Activated CD8-positive, alpha-beta T cell treated with anti-CD3 and anti-CD28 coated beads for 36 hours (primary cell): ENCODE measurements at regions not wholly inside any gene's neighbourhood (a gene's known extent, or its start where the extent isn't known, plus 50 kb on each side); places are given as distances from the start of the nearest gene placed in this dataset.
A peak's percentile ranks its signal among the peaks of the same experiment; 100 is the strongest.

ENCODE experiments used
- ATAC-seq: fragments of 200-7000 bp; cut with Tn5 transposase; one replicate; pipeline ENCODE4 v1.10.0; 2021; ENCODE audit warnings: mild to moderate bottlenecking, moderate library complexity
- CTCF ChIA-PET: fragments of 350-600 bp; sonication (Branson Sonifier 250); formaldehyde crosslinking; loops from one replicate; lab custom pipeline; 2021; ENCODE audit warnings: antibody characterized with exemption; lab: Charles Lee
- POLR2A ChIA-PET: fragments of 350-600 bp; sonication (Branson Sonifier 250); formaldehyde crosslinking; loops from one replicate; lab custom pipeline; 2021; ENCODE audit warnings: antibody characterized with exemption; lab: Charles Lee
- DNase-seq: peaks from one replicate; pipeline ENCODE4 v3.0.0-alpha.2; 2020
- H3K27ac Mint-ChIP-seq: one replicate; pipeline ENCODE4 v1.8.0; 2021; ENCODE audit warnings: mild to moderate bottlenecking, mixed read lengths
- H3K27me3 Mint-ChIP-seq: one replicate; pipeline ENCODE4 v1.8.0; 2021; ENCODE audit warnings: mixed read lengths
- H3K36me3 Mint-ChIP-seq: one replicate; pipeline ENCODE4 v1.8.0; 2021; ENCODE audit warnings: low read depth, mixed read lengths
- H3K4me1 Mint-ChIP-seq: one replicate; pipeline ENCODE4 v1.8.0; 2021; ENCODE audit warnings: low read depth, mixed read lengths
- H3K4me3 Mint-ChIP-seq: one replicate; pipeline ENCODE4 v1.8.0; 2021; ENCODE audit warnings: mild to moderate bottlenecking, moderate library complexity, mixed read lengths
- H3K9me3 Mint-ChIP-seq: one replicate; pipeline ENCODE4 v1.8.0; 2021; ENCODE audit warnings: mixed read lengths
- intact Hi-C: fragments of 100-400 bp; cut with micrococcal nuclease; formaldehyde crosslinking; loops from one replicate; pipeline ENCODE4 v1.10.0; 2022
- TF ChIP-seq, protein P1 (sequence below): fragments of 200-600 bp; IDR thresholded peaks from one replicate; pipeline ENCODE4 v1.8.0; 2022; ENCODE audit warnings: antibody characterized with exemption, mild to moderate bottlenecking

DNA sequence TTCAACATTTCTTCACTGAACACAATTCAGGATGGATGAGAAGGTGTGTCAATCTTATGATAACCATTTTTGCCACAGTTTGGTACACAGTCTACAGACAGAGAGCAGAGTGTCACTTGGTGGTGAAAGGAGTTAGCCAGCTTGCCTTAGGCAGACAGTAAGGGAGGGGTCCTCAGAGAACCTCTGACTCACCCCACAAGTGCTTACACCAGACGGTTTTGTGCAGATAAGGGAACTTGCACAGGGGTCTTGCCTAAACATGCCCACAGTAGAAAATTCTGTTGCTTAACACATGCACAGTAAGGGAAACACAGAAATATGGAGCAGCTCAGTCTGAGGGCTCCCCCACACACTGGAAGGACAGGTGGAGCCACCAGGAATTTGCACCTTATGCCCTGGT lies 204.5 kb upstream of the CDH8 start:
- H3K9me3 Mint-ChIP-seq: peaks cover 9% of the 10 kb centered on the region
- H3K27ac Mint-ChIP-seq: no peak overlapping the region
- no peaks in the 10 kb centered on the region for H3K27me3 Mint-ChIP-seq
- H3K4me1 Mint-ChIP-seq: no peaks in the 10 kb centered on the region
- no peaks in the 10 kb centered on the region for H3K36me3 Mint-ChIP-seq
- POLR2A ChIA-PET: no interaction called here
- no peak overlapping the region for H3K4me3 Mint-ChIP-seq
- intact Hi-C loops: no loop called here
- no peak for DNase-seq
- CTCF ChIA-PET: no interaction called here
- TF ChIP-seq, protein P1, sequence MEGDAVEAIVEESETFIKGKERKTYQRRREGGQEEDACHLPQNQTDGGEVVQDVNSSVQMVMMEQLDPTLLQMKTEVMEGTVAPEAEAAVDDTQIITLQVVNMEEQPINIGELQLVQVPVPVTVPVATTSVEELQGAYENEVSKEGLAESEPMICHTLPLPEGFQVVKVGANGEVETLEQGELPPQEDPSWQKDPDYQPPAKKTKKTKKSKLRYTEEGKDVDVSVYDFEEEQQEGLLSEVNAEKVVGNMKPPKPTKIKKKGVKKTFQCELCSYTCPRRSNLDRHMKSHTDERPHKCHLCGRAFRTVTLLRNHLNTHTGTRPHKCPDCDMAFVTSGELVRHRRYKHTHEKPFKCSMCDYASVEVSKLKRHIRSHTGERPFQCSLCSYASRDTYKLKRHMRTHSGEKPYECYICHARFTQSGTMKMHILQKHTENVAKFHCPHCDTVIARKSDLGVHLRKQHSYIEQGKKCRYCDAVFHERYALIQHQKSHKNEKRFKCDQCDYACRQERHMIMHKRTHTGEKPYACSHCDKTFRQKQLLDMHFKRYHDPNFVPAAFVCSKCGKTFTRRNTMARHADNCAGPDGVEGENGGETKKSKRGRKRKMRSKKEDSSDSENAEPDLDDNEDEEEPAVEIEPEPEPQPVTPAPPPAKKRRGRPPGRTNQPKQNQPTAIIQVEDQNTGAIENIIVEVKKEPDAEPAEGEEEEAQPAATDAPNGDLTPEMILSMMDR: no peak
- no peak for ATAC-seq

DNA sequence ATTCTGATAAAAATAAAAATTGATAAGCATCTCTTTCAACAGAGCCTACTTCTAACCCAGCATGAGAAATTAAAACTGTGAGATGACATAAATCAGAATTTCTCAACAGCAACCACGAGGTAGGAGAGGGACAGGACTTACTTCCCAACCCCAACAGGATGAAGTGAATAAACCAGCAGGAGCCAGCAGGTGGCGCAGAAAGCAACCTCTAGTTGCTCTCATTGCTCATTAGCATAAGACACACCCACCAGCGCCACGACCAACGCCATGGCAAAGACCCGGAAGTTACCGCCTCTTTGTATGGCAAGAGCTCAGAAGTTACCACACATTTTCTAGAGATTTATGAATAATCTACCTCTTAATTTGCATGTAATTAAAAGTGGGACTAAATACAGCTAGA lies 189.4 kb upstream of the CDH8 start:
- ChIA-PET CTCF (no interaction called here), POLR2A (no interaction called here)
- Mint-ChIP-seq H3K4me1 (no peaks in the 10 kb centered on the region), H3K27me3 (no peaks in the 10 kb centered on the region), H3K4me3 (no peak overlapping the region), H3K9me3 (peaks cover 9% of the 10 kb centered on the region), H3K36me3 (no peaks in the 10 kb centered on the region), H3K27ac (no peak overlapping the region)
- intact Hi-C loops: no loop called here
- ATAC-seq (peak; percentile 61), DNase-seq (peak; percentile 68)
- TF ChIP-seq, protein P1: peak; percentile 32

DNA sequence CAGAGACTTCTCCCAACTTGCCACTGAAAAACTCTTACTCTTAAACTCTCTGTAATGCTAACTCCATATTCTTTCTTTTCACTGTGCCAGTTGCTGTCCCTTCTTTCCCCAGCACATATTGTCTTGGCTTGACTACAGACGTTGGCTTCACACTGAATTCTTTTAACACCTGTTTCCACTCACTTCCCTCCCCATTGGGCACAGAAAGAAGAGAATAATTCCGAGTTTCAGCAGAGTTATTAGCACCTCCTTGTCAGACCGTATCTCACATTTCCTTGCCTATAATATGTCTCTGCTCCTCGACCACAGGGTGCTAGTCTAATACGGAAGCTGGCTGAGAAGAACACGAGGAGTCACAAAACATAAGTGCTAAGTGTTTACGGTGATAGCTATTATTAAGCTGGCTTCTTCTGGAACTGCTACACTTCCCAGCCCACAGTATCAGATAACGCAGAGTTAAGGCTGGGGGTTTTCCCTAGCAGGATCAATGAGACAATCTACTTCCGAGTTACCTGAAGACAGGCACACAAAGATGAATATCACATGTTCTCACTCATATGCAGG lies 188.5 kb upstream of the CDH8 start:
- Mint-ChIP-seq H3K27me3 (no peaks in the 10 kb centered on the region), H3K36me3 (no peaks in the 10 kb centered on the region), H3K4me3 (no peak overlapping the region), H3K27ac (no peak overlapping the region), H3K4me1 (no peaks in the 10 kb centered on the region), H3K9me3 (peaks cover 9% of the 10 kb centered on the region)
- TF ChIP-seq, protein P1: no peak
- CTCF ChIA-PET: no interaction called here
- DNase-seq (no peak), ATAC-seq (no peak)
- POLR2A ChIA-PET: interaction anchor here (0.6 kb wide), 1 partner anchor 15 kb away, joined by 3 read pairs; no protein-coding TSS in a partner anchor
- intact Hi-C loops: no loop called here

DNA sequence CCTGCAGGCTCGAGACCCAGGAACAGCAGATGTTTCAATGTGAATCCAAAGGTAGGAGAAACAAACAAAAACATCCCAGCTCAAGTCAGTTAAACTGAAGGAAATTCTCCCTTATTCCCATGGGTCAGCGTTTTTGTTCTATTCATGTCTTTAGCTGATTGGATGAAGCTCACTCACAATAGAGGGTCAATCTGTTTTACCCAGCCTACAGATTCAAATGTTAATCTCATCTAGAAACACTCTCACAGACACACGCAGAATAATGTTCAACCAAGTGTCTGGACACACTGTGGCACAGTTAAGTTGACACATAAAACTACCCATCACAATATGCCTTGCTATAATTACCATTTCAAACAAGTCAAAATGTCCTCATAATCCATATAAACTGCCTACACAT lies 180.6 kb upstream of the CDH8 start:
- intact Hi-C loops: no loop called here
- ATAC-seq (no peak), DNase-seq (no peak)
- POLR2A ChIA-PET: no interaction called here
- Mint-ChIP-seq H3K9me3 (peaks cover 1% of the 10 kb centered on the region), H3K4me3 (no peak overlapping the region), H3K36me3 (no peaks in the 10 kb centered on the region), H3K27me3 (no peaks in the 10 kb centered on the region), H3K4me1 (no peaks in the 10 kb centered on the region), H3K27ac (no peak overlapping the region)
- CTCF ChIA-PET: no interaction called here
- TF ChIP-seq, protein P1: no peak

DNA sequence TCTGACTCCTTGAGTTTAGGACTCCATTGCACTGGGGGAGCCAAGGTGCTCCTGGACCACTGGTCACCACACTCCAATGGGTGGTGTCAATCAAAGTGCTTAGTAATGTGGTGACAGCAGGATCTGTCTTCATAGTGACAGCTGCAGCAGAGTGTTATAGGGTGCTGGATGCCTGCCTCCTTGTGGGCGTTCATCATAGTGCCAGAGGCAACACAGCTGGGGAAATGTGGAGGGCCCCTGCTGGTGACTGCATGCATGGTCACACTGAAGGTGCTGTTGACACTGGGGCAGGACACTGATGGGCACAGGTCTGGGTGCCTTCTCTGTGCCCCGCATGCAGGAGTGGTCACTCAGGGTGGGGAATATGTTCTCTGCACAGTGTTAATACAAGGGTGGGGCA lies 177.5 kb upstream of the CDH8 start:
- ChIA-PET POLR2A (no interaction called here), CTCF (no interaction called here)
- ATAC-seq (no peak), DNase-seq (no peak)
- Mint-ChIP-seq H3K4me1 (no peaks in the 10 kb centered on the region), H3K9me3 (peaks cover 7% of the 10 kb centered on the region), H3K36me3 (no peaks in the 10 kb centered on the region), H3K27me3 (no peaks in the 10 kb centered on the region), H3K4me3 (no peak overlapping the region), H3K27ac (no peak overlapping the region)
- TF ChIP-seq, protein P1: no peak
- intact Hi-C loops: no loop called here
